ENCODE measurements at regions not wholly inside any gene's neighbourhood (a gene's known extent, or its start where the extent isn't known, plus 50 kb on each side); places are given as distances from the start of the nearest gene placed in this dataset.

- TF ChIP-seq CTCF (IDR thresholded peaks at IDR 0.05) (no peak), ZNF138 (CRISPR knock-in tag; conservative IDR thresholded peaks at IDR 0.05) (no peak), FOXJ3 (CRISPR knock-in tag; IDR thresholded peaks at IDR 0.05; ENCODE audit: borderline replicate concordance) (no peak)
Measured at GRCh38 chr15:38750786-38751185, 186.2 kb upstream of the RASGRP1 start.
